ENCODE measurements at regions not wholly inside any gene's neighbourhood (a gene's known extent, or its start where the extent isn't known, plus 50 kb on each side); places are given as distances from the start of the nearest gene placed in this dataset.
A peak's percentile ranks its signal among the peaks of the same experiment; 100 is the strongest.
"Not testable (repeated sequence)": the region's sequence is repeated elsewhere in the genome, so short reads cannot be mapped to it uniquely, and the experiment has no call there.

GRCh38 chr10:53161231-53161630 lies 388.6 kb upstream of the MBL2 start:
- H3K4me3 ChIP-seq (ENCODE audit: low read depth, low read length): no peak overlapping the region
- no peak for TF ChIP-seq CTCF (IDR thresholded peaks at IDR 0.05; ENCODE audit: insufficient read depth, low read length)
- no peak for DNase-seq (ENCODE audit: low read depth)

GRCh38 chr10:53155674-53156073 lies 383.1 kb upstream of the MBL2 start:
- H3K4me3 ChIP-seq (ENCODE audit: low read depth, low read length); DNase-seq (ENCODE audit: low read depth): not testable (repeated sequence)

GRCh38 chr10:53153831-53154230 lies 381.2 kb upstream of the MBL2 start:
- H3K4me3 ChIP-seq (ENCODE audit: low read depth, low read length): no peak overlapping the region
- no peak for DNase-seq (ENCODE audit: low read depth)
- TF ChIP-seq CTCF (IDR thresholded peaks at IDR 0.05; ENCODE audit: insufficient read depth, low read length): no peak

GRCh38 chr10:53140506-53140905 lies 367.9 kb upstream of the MBL2 start:
- peak; percentile 31 for DNase-seq (ENCODE audit: low read depth)
- TF ChIP-seq CTCF (IDR thresholded peaks at IDR 0.05; ENCODE audit: insufficient read depth, low read length): no peak
- H3K4me3 ChIP-seq (ENCODE audit: low read depth, low read length): no peak overlapping the region

- no peak for TF ChIP-seq CTCF (IDR thresholded peaks at IDR 0.05; ENCODE audit: insufficient read depth, low read length)
- H3K4me3 ChIP-seq (ENCODE audit: low read depth, low read length): no peak overlapping the region
- DNase-seq (ENCODE audit: low read depth): no peak
Observed at GRCh38 chr10:53135897-53136253, 363.3 kb upstream of the MBL2 start.

- no peak for TF ChIP-seq CTCF (IDR thresholded peaks at IDR 0.05; ENCODE audit: insufficient read depth, low read length)
Observed at GRCh38 chr10:53135213-53135896, 362.8 kb upstream of the MBL2 start.

GRCh38 chr10:53134050-53134449 lies 361.5 kb upstream of the MBL2 start:
- no peak overlapping the region for H3K4me3 ChIP-seq (ENCODE audit: low read depth, low read length)
- no peak for TF ChIP-seq CTCF (IDR thresholded peaks at IDR 0.05; ENCODE audit: insufficient read depth, low read length)
- DNase-seq (ENCODE audit: low read depth): no peak

More at GRCh38 chr10:53135213-53135896, 362.8 kb upstream of the MBL2 start:
- no peak for DNase-seq (ENCODE audit: low read depth)
- H3K4me3 ChIP-seq (ENCODE audit: low read depth, low read length): no peak overlapping the region

Data from fibroblast of the aortic adventitia (primary cell).